Epithelial cell of proximal tubule (primary cell): ENCODE measurements at regions not wholly inside any gene's neighbourhood (a gene's known extent, or its start where the extent isn't known, plus 50 kb on each side); places are given as distances from the start of the nearest gene placed in this dataset.

ENCODE experiments used
- DNase-seq: peaks from one replicate; pipeline ENCODE4 v3.0.0-alpha.2; 2011; ENCODE audit warnings: low read depth
- H3K4me3 ChIP-seq: 2 replicates; pipeline ENCODE4 v1.5.1; 2011; ENCODE audit warnings: low read depth, mild to moderate bottlenecking, low read length
- TF ChIP-seq, protein P1 (sequence below): conservative IDR thresholded peaks from 2 replicates; pipeline ENCODE4 v1.5.1; 2012; ENCODE audit warnings: low read depth, mild to moderate bottlenecking, low read length

DNA sequence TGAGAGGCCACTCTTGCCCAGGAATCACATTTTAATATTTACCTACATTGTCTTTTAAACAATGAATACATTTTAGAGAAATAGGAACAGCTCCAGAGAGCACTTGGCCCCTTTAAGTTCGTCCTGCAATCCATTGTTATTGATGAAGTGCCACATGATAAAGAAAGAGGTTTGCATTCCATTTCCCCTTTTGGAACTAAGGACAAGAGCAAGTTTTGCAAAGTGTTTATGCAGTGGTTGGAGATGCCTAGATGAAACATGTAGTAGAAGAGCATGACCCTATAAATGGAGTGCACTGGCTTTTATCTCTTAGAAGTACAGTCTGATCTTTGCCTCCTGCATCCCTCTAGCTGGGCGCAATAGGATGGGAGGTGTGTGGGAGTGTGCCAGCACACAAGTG, 118.7 kb upstream of the CNTNAP5 start:
- TF ChIP-seq, protein P1, sequence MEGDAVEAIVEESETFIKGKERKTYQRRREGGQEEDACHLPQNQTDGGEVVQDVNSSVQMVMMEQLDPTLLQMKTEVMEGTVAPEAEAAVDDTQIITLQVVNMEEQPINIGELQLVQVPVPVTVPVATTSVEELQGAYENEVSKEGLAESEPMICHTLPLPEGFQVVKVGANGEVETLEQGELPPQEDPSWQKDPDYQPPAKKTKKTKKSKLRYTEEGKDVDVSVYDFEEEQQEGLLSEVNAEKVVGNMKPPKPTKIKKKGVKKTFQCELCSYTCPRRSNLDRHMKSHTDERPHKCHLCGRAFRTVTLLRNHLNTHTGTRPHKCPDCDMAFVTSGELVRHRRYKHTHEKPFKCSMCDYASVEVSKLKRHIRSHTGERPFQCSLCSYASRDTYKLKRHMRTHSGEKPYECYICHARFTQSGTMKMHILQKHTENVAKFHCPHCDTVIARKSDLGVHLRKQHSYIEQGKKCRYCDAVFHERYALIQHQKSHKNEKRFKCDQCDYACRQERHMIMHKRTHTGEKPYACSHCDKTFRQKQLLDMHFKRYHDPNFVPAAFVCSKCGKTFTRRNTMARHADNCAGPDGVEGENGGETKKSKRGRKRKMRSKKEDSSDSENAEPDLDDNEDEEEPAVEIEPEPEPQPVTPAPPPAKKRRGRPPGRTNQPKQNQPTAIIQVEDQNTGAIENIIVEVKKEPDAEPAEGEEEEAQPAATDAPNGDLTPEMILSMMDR, result no peak
- H3K4me3 ChIP-seq, result no peak overlapping the region
- no peak for DNase-seq

DNA sequence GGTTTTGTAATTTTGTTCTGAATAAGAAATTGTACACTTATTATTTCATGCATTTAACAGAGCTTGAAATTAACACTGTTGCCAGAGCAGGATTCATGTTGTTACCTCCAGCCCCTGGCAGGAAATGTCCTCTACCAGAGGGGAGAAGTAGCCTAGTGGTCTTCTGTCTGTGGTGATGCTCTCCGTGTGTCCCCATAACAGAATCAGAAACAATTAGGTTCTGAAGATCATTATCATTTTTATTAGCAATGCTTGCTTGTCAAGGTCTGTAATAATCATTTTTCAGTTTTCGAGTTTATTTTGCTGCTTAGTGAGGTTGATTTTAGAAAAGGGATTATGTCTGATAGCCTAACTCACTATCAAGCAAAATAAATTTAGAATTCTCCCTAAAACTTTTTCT, 116.6 kb upstream of the CNTNAP5 start:
- no peak for DNase-seq
- TF ChIP-seq, protein P1, result no peak
- H3K4me3 ChIP-seq, result no peak overlapping the region

DNA sequence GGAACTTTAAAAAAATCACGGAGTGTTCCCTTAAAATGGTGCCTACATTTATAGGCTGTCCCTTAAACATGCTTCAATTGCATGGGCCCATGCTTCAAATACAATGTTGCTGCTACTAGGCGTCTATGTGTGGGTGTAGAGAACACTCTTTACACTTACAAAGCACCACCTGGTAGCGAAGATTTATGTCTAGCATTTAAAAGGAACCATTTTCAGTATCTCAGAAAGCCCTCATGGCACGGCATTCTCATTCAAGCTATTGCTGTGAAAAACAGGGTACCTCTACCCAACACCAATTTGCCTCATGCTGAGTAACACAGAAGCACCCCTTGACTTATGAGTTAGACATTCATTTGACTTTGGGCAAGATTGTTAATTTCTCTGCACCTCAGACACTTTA, 112.9 kb upstream of the CNTNAP5 start:
- no peak for DNase-seq
- H3K4me3 ChIP-seq, result no peak overlapping the region
- TF ChIP-seq, protein P1, result no peak

DNA sequence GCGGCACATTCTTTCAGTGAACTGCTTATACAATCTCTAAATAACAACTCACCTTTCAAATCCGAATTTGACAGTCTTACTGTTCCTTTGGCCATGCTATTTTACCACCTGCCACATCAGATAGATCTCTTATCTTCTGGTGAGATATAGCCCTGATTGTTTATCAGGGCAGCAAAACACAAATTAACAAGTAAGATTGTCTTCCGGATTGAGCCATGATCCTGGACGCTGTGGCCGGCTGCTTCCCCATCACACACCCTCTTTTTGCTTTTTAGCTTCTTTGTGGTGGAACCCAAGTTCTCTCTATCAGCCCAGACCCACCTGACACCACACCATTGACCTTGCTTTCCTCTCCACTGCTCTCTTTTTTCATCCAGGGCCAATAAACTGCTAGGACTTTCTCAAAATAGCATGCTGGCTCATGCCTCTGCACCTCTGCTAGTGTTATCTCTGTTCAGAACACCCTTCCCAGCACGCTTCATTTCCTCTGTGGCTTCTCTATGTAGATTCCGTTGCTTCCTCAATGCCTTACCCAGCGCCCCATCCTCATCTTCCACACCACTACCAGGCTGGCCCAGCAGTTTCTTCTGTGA, 111.8 kb upstream of the CNTNAP5 start:
- TF ChIP-seq, protein P1, result no peak
- no peak for DNase-seq
- H3K4me3 ChIP-seq, result no peak overlapping the region

DNA sequence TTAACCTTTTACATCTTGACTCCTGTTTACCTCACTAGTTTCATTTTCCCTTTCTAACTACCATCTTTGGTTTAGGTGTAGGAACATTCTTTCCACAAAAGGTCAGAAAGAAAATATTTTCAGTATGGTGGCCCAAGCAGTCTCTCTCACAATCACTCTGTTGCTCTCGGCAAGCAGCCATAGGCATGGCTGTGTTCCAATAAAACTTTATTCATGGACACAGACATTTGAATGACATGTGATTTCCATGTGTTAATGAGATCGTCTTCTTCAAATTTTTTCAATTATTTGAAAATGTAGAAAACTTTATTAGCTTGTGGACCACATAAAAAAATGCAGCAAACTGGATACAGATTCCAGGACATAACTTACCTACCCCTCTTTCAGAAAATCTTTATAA, 109.7 kb upstream of the CNTNAP5 start:
- TF ChIP-seq, protein P1, result no peak
- no peak for DNase-seq
- H3K4me3 ChIP-seq, result no peak overlapping the region

DNA sequence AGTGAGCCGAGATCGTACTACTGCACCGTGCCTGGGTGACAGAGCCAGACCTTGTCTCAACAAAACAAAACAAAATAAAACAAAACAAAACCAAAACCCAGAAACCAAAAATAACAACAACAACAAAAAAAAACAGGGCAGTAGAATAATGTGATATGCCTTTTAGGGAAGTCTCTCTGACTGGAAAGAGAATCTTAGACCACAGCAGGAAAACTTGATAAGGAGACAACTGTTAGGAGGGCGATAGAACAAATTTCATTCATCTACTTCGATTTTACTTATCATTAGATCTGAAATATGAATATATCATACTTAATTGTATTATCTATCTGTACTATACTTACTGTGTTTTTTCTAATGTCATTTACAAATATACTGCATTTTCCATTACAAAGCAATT, 109.0 kb upstream of the CNTNAP5 start:
- H3K4me3 ChIP-seq, result no peak overlapping the region
- no peak for DNase-seq
- TF ChIP-seq, protein P1, result no peak

DNA sequence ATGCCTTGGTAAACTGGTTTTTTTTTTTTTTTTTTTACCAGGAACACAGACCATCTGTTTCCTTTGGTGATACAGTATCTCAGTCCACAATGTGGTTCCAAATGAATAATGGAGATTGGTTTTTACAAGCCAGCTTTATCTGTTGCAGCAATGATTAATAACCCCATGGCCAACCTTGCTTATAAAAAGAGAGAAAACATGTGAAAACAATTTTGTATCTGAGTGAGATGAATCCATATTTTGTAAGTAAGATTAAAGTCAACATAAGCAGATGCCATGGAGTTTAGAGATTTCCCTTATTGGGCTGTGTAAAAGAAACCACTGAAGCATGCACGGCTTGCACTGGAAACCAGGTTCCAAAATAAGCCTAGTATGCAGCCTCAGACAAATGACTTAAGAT, 108.6 kb upstream of the CNTNAP5 start:
- no peak overlapping the region for H3K4me3 ChIP-seq
- TF ChIP-seq, protein P1, result no peak
- DNase-seq, result no peak
